CD4-positive, CD25-positive, alpha-beta regulatory T cell (primary cell): ENCODE measurements at regions not wholly inside any gene's neighbourhood (a gene's known extent, or its start where the extent isn't known, plus 50 kb on each side); places are given as distances from the start of the nearest gene placed in this dataset.

ENCODE experiments used
- ATAC-seq, 2 donors: fragments of 150-1000 bp; cut with Tn5 transposase; one replicate each; pipeline ENCODE4 v1.10.0; 2021; ENCODE audit warnings: low read depth in 2 of 2, moderate number of reproducible peaks in 2 of 2, moderate library complexity in 1 of 2
- DNase-seq, 3 donors: peaks; one replicate each; pipeline versions ENCODE4 v3.0.0 to v3.0.0-alpha.2; 2012 to 2022; ENCODE audit warnings: mixed read lengths in 1 of 3
- H3K27ac ChIP-seq: one replicate; pipeline ENCODE4 v1.7.0; 2013; ENCODE audit warnings: mild to moderate bottlenecking, low read length; ENCODE audit not compliant: insufficient read depth, poor library complexity, severe bottlenecking
- H3K27me3 ChIP-seq: one replicate; pipeline ENCODE4 v1.7.0; 2013; ENCODE audit warnings: low read length; ENCODE audit not compliant: control insufficient read depth, insufficient read depth
- H3K36me3 ChIP-seq: one replicate; pipeline ENCODE4 v1.7.0; 2013; ENCODE audit warnings: mild to moderate bottlenecking, low read length, moderate library complexity; ENCODE audit not compliant: control insufficient read depth, insufficient read depth
- H3K4me1 ChIP-seq: 2 replicates; pipeline ENCODE4 v1.7.0; 2013; ENCODE audit warnings: mild to moderate bottlenecking, low read length; ENCODE audit not compliant: insufficient read depth, control insufficient read depth, poor library complexity, severe bottlenecking
- H3K4me3 ChIP-seq: one replicate; pipeline ENCODE4 v1.7.0; 2013; ENCODE audit warnings: low read depth, mild to moderate bottlenecking, low read length, moderate library complexity
- H3K9me3 ChIP-seq, 2 experiments: 1 replicate in 1 of 2; 2 replicates in 1 of 2; pipeline ENCODE4 v1.7.0; 2013; ENCODE audit warnings: low read length in 2 of 2, mild to moderate bottlenecking in 1 of 2, moderate library complexity in 1 of 2; ENCODE audit not compliant: control insufficient read depth in 2 of 2
- H3K27ac Mint-ChIP-seq, 3 donors: one replicate each; pipeline ENCODE4 v1.8.0; 2020 to 2022; ENCODE audit warnings: mild to moderate bottlenecking in 3 of 3, mixed read lengths in 3 of 3, moderate library complexity in 2 of 3
- H3K27me3 Mint-ChIP-seq: one replicate; pipeline ENCODE4 v1.8.0; 2022; ENCODE audit warnings: mild to moderate bottlenecking, mixed read lengths
- H3K36me3 Mint-ChIP-seq: one replicate; pipeline ENCODE4 v1.8.0; 2020; ENCODE audit warnings: mixed read lengths
- H3K4me1 Mint-ChIP-seq, 4 donors: one replicate each; pipeline ENCODE4 v1.8.0; 2020 to 2022; ENCODE audit warnings: mixed read lengths in 4 of 4, mild to moderate bottlenecking in 1 of 4
- H3K4me3 Mint-ChIP-seq, 4 donors: one replicate each; pipeline ENCODE4 v1.8.0; 2020 to 2022; ENCODE audit warnings: mild to moderate bottlenecking in 4 of 4, mixed read lengths in 4 of 4, moderate library complexity in 3 of 4
- H3K9me3 Mint-ChIP-seq, 7 donors: one replicate each; pipeline ENCODE4 v1.8.0; 2020 to 2022; ENCODE audit warnings: mixed read lengths in 7 of 7, mild to moderate bottlenecking in 3 of 7, moderate library complexity in 2 of 7

GRCh38 chr3:148204131-148204530 lies 493.6 kb upstream of the AGTR1 start:
- ATAC-seq (no peak), DNase-seq (no peak)
- Histone ChIP-seq H3K4me3 (no peak overlapping the region), H3K27me3 (no peaks in the 10 kb centered on the region), H3K36me3 (no peaks in the 10 kb centered on the region), H3K9me3 (no peaks in the 10 kb centered on the region), H3K27ac (no peak overlapping the region), H3K4me1 (no peaks in the 10 kb centered on the region)
- Mint-ChIP-seq H3K27ac (no peak overlapping the region), H3K4me1 (peaks cover 0 to under 1% (median 0%) of the 10 kb centered on the region in 4 donors), H3K27me3 (no peaks in the 10 kb centered on the region), H3K9me3 (peaks cover 0 to 16% (median 4%) of the 10 kb centered on the region in 7 donors), H3K4me3 (no peak overlapping the region), H3K36me3 (no peaks in the 10 kb centered on the region)

GRCh38 chr3:148205977-148206376 lies 491.7 kb upstream of the AGTR1 start:
- Mint-ChIP-seq H3K27ac (no peak overlapping the region), H3K27me3 (no peaks in the 10 kb centered on the region), H3K36me3 (no peaks in the 10 kb centered on the region), H3K4me1 (peaks cover 0 to 3% (median under 1%) of the 10 kb centered on the region in 4 donors), H3K4me3 (no peak overlapping the region), H3K9me3 (peaks cover 0 to 10% (median 3%) of the 10 kb centered on the region in 7 donors)
- DNase-seq (no peak), ATAC-seq (no peak)
- no peaks in the 10 kb centered on the region for H3K36me3 ChIP-seq
- no peaks in the 10 kb centered on the region for H3K9me3 ChIP-seq
- no peak overlapping the region for H3K4me3 ChIP-seq
- no peaks in the 10 kb centered on the region for H3K27me3 ChIP-seq
- H3K4me1 ChIP-seq, result no peaks in the 10 kb centered on the region
- H3K27ac ChIP-seq, result no peak overlapping the region

DNA sequence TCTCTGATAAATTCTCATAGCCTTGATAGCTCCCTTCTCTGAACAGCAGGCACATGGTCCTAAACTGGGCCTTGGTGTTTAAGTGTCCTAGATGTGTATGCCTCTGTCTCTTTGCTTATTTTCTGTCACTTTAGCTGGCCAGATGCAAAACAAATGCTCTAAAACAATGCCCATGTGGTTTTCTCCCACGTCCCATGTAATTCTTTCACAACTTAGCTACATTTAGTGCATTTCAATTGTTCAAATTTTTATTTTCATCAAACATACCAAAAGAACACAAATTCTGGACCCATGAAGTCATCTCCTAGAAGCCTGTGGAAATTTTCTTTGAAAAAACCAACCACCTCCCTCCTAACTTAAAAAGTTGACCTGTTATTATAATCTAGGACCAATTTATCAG lies 491.3 kb upstream of the AGTR1 start:
- Histone ChIP-seq H3K27ac (no peak overlapping the region), H3K9me3 (no peaks in the 10 kb centered on the region), H3K4me3 (no peak overlapping the region), H3K4me1 (no peaks in the 10 kb centered on the region), H3K27me3 (no peaks in the 10 kb centered on the region), H3K36me3 (no peaks in the 10 kb centered on the region)
- Mint-ChIP-seq H3K36me3 (no peaks in the 10 kb centered on the region), H3K9me3 (peaks cover 0 to 14% (median 3%) of the 10 kb centered on the region in 7 donors), H3K27me3 (no peaks in the 10 kb centered on the region), H3K4me3 (no peak overlapping the region), H3K4me1 (peaks cover 0 to 3% (median under 1%) of the 10 kb centered on the region in 4 donors), H3K27ac (no peak overlapping the region)
- DNase-seq (no peak), ATAC-seq (no peak)

- ATAC-seq (no peak), DNase-seq (no peak)
- peaks cover 0 to 14% (median 3%) of the 10 kb centered on the region in 7 donors for H3K9me3 Mint-ChIP-seq
- H3K27ac Mint-ChIP-seq, result no peak overlapping the region
- no peak overlapping the region for H3K4me3 Mint-ChIP-seq
- Histone ChIP-seq H3K9me3 (no peaks in the 10 kb centered on the region), H3K4me3 (no peak overlapping the region), H3K27me3 (no peaks in the 10 kb centered on the region), H3K4me1 (no peaks in the 10 kb centered on the region), H3K27ac (no peak overlapping the region), H3K36me3 (no peaks in the 10 kb centered on the region)
- no peaks in the 10 kb centered on the region for H3K36me3 Mint-ChIP-seq
- no peaks in the 10 kb centered on the region for H3K27me3 Mint-ChIP-seq
- peaks cover 0 to 3% (median under 1%) of the 10 kb centered on the region in 4 donors for H3K4me1 Mint-ChIP-seq
Measured at GRCh38 chr3:148208975-148209374, 488.7 kb upstream of the AGTR1 start.

DNA sequence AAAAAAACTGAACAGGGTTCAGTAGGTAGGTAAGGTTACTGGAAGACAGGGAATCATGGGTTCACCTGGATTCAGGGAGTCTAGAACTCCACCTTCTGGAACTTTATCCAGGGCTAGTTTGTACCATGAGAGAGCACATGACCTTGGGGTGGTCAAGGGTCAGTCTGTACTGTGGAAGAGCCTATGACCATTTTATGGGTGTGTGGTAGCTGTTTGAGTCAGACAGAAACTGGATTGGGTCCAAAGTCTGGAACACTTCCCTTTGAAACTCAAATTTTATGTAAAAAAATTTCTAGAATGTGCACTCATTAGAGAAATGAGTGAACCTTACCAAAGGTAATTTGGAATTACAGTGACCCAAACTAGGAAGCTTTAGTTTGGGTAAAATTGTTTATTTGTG lies 486.0 kb upstream of the AGTR1 start:
- Mint-ChIP-seq H3K36me3 (no peaks in the 10 kb centered on the region), H3K27ac (no peak overlapping the region), H3K4me3 (no peak overlapping the region), H3K4me1 (peaks cover 0 to 3% (median under 1%) of the 10 kb centered on the region in 4 donors), H3K27me3 (no peaks in the 10 kb centered on the region), H3K9me3 (peaks cover 0 to 14% (median 3%) of the 10 kb centered on the region in 7 donors)
- no peak for ATAC-seq
- H3K27ac ChIP-seq, result no peak overlapping the region
- DNase-seq, result no peak
- no peaks in the 10 kb centered on the region for H3K4me1 ChIP-seq
- no peaks in the 10 kb centered on the region for H3K27me3 ChIP-seq
- no peak overlapping the region for H3K4me3 ChIP-seq
- H3K36me3 ChIP-seq, result no peaks in the 10 kb centered on the region
- no peaks in the 10 kb centered on the region for H3K9me3 ChIP-seq

GRCh38 chr3:148214705-148215104 lies 483.0 kb upstream of the AGTR1 start:
- Histone ChIP-seq H3K36me3 (no peaks in the 10 kb centered on the region), H3K27ac (no peak overlapping the region), H3K4me1 (no peaks in the 10 kb centered on the region), H3K27me3 (no peaks in the 10 kb centered on the region), H3K9me3 (no peaks in the 10 kb centered on the region), H3K4me3 (no peak overlapping the region)
- Mint-ChIP-seq H3K4me1 (peaks cover 0 to 2% (median 0%) of the 10 kb centered on the region in 4 donors), H3K4me3 (no peak overlapping the region), H3K27me3 (no peaks in the 10 kb centered on the region), H3K9me3 (peaks cover 0 to 5% (median 2%) of the 10 kb centered on the region in 7 donors), H3K27ac (no peak overlapping the region), H3K36me3 (no peaks in the 10 kb centered on the region)
- DNase-seq (no peak), ATAC-seq (no peak)

DNA sequence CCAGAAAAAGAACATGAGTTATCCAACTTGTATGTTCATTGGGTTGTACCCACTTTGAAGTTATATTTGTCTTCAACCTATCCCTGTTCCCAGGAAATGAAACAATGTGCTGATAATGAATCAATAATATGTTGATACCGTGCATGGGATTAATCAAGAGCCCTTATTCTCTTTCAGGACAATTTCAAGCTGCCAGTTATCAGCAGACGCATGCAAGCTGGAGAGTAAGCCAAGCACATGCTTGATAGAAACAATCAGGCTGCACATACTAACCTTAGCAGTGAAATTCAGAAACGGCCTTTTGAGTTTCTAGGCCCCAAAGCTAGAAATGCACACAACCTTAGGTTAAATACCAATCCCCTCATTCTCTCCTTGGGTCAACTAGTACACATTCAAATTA lies 480.4 kb upstream of the AGTR1 start:
- Mint-ChIP-seq H3K9me3 (peaks cover 0 to 5% (median 0%) of the 10 kb centered on the region in 7 donors), H3K4me3 (no peak overlapping the region), H3K36me3 (no peaks in the 10 kb centered on the region), H3K27ac (no peak overlapping the region), H3K4me1 (no peaks in the 10 kb centered on the region), H3K27me3 (no peaks in the 10 kb centered on the region)
- Histone ChIP-seq H3K27me3 (no peaks in the 10 kb centered on the region), H3K27ac (no peak overlapping the region), H3K4me3 (no peak overlapping the region), H3K36me3 (no peaks in the 10 kb centered on the region), H3K9me3 (no peaks in the 10 kb centered on the region), H3K4me1 (no peaks in the 10 kb centered on the region)
- ATAC-seq (no peak), DNase-seq (no peak)

DNA sequence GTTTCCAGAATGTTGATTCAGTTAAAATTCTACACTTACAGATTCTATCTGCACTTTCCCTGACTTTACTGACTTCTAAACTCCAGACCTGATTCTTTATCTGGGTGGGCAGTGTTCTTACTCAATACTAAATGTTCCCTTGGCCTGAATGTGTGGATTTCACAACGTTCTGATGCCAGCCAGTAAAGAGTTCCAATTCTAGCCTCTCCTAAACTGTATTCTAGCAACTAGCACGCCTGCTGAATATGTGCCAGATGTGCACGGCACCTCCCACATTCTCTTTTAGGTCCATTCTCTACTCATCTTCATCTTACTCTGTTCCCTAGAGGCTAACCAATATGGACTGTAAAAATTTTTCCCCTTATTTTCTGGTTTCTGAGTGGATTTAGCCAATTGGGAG lies 479.5 kb upstream of the AGTR1 start:
- no peak for DNase-seq
- no peak overlapping the region for H3K4me3 Mint-ChIP-seq
- Histone ChIP-seq H3K9me3 (no peaks in the 10 kb centered on the region), H3K4me3 (no peak overlapping the region), H3K4me1 (no peaks in the 10 kb centered on the region), H3K27ac (no peak overlapping the region), H3K36me3 (no peaks in the 10 kb centered on the region), H3K27me3 (no peaks in the 10 kb centered on the region)
- no peaks in the 10 kb centered on the region for H3K27me3 Mint-ChIP-seq
- H3K4me1 Mint-ChIP-seq, result no peaks in the 10 kb centered on the region
- no peaks in the 10 kb centered on the region for H3K36me3 Mint-ChIP-seq
- no peak overlapping the region for H3K27ac Mint-ChIP-seq
- no peak for ATAC-seq
- peaks cover 0 to 5% (median 0%) of the 10 kb centered on the region in 7 donors for H3K9me3 Mint-ChIP-seq
